22Rv1 (cell line): ENCODE measurements at regions not wholly inside any gene's neighbourhood (a gene's known extent, or its start where the extent isn't known, plus 50 kb on each side); places are given as distances from the start of the nearest gene placed in this dataset.
"Not testable (repeated sequence)": the region's sequence is repeated elsewhere in the genome, so short reads cannot be mapped to it uniquely, and the experiment has no call there.

Experiments used
- CTCF ChIP-seq: fragments of 450-650 bp; IDR thresholded peaks from 2 replicates; pipeline ENCODE4 v1.5.1; 2017; ENCODE audit warnings: mild to moderate bottlenecking
- ZFX ChIP-seq: fragments of 450-650 bp; IDR thresholded peaks from 2 replicates; pipeline ENCODE4 v1.6.1; 2017; ENCODE audit warnings: antibody characterized with exemption, borderline replicate concordance

- not testable (repeated sequence) for TF ChIP-seq CTCF, ZFX
Observed at GRCh38 chr14:85852123-85852522, 322.2 kb downstream of the FLRT2 start.
